B cell (primary cell): ENCODE measurements at regions not wholly inside any gene's neighbourhood (a gene's known extent, or its start where the extent isn't known, plus 50 kb on each side); places are given as distances from the start of the nearest gene placed in this dataset.

Experiments used
- ATAC-seq: fragments of 200-7000 bp; cut with Tn5 transposase; one replicate; pipeline ENCODE4 v1.10.0; 2021; ENCODE audit warnings: low read depth, mild to moderate bottlenecking, moderate number of reproducible peaks, moderate library complexity
- CTCF ChIA-PET: fragments of 350-600 bp; sonication (Branson Sonifier 250); formaldehyde crosslinking; loops from one replicate; lab custom pipeline; 2021; ENCODE audit warnings: antibody characterized with exemption, inconsistent platforms; lab: Charles Lee
- POLR2A ChIA-PET: fragments of 350-600 bp; sonication (Branson Sonifier 250); formaldehyde crosslinking; loops from one replicate; lab custom pipeline; 2021; ENCODE audit warnings: antibody characterized with exemption; lab: Charles Lee
- DNase-seq: peaks from one replicate; pipeline ENCODE4 v3.0.0; 2013
- H2AFZ ChIP-seq: 2 replicates; pipeline ENCODE4 v1.6.1; 2012; ENCODE audit warnings: mild to moderate bottlenecking, low read depth, low read length; ENCODE audit not compliant: insufficient read depth, poor library complexity, severe bottlenecking
- H3K27ac ChIP-seq, 2 donors: 1 replicate in 1 of 2; 2 replicates in 1 of 2; pipeline ENCODE4 v1.5.1; 2012 to 2013; ENCODE audit warnings: low read length in 2 of 2, mild to moderate bottlenecking in 2 of 2, moderate library complexity in 1 of 2
- H3K27me3 ChIP-seq, 4 experiments: fragments of 200-600 bp in 1 of 4; sonication (generic) in 1 of 4; replicated peaks in 1 of 4; 1 replicate in 2 of 4; 2 replicates in 2 of 4; pipeline versions ENCODE4 v1.6.1 to v1.7.0; 2013 to 2016; ENCODE audit warnings: low read length in 3 of 4, mild to moderate bottlenecking in 2 of 4, mixed read lengths in 1 of 4, moderate library complexity in 1 of 4; ENCODE audit not compliant: insufficient read depth in 4 of 4, control insufficient read depth in 3 of 4; ENCODE audit errors: control extremely low read depth in 1 of 4
- H3K36me3 ChIP-seq, 2 experiments: replicated peaks in 1 of 2; 1 replicate in 1 of 2; 2 replicates in 1 of 2; pipeline versions ENCODE4 v1.6.1 to v1.7.1; 2013; ENCODE audit warnings: low read length in 1 of 2; ENCODE audit not compliant: insufficient read depth in 2 of 2, control insufficient read depth in 1 of 2; ENCODE audit errors: control extremely low read depth in 1 of 2, extremely low read depth in 1 of 2
- H3K4me1 ChIP-seq, 2 donors: fragments of 200-600 bp in 1 of 2; sonication (generic) in 1 of 2; 1 replicate in 1 of 2; 2 replicates in 1 of 2; pipeline versions ENCODE4 v1.5.1 to v1.6.1; 2013 to 2017; ENCODE audit warnings: low read length in 2 of 2; ENCODE audit not compliant: control insufficient read depth in 2 of 2, insufficient read depth in 2 of 2
- H3K4me2 ChIP-seq: replicated peaks from 2 replicates; pipeline ENCODE3; 2012; ENCODE audit warnings: mild to moderate bottlenecking, low read depth, low read length; ENCODE audit not compliant: poor library complexity, severe bottlenecking
- H3K4me3 ChIP-seq, 5 experiments: fragments of 200-600 bp in 1 of 5; sonication (generic) in 1 of 5; 1 replicate in 3 of 5; 2 replicates in 2 of 5; pipeline versions ENCODE4 v1.5.1 to v1.7.0; 2011 to 2016; ENCODE audit warnings: low read length in 4 of 5, mild to moderate bottlenecking in 4 of 5, low read depth in 2 of 5, control low read depth in 1 of 5, moderate library complexity in 1 of 5; ENCODE audit not compliant: insufficient read depth in 1 of 5; ENCODE audit errors: control extremely low read depth in 1 of 5, extremely low read depth in 1 of 5
- H3K79me2 ChIP-seq: fragments of 200-600 bp; sonication (generic); one replicate; pipeline ENCODE4 v1.6.0; 2016; ENCODE audit warnings: low read length; ENCODE audit not compliant: control insufficient read depth, insufficient read depth
- H3K9ac ChIP-seq: fragments of 200-600 bp; sonication (generic); 2 replicates; pipeline ENCODE4 v1.6.1; 2017; ENCODE audit warnings: mild to moderate bottlenecking, low read length, moderate library complexity
- H3K9me3 ChIP-seq, 3 donors: one replicate each; pipeline versions ENCODE4 v1.6.1 to v1.7.1; 2013; ENCODE audit warnings: low read length in 2 of 3; ENCODE audit not compliant: control insufficient read depth in 2 of 3, insufficient read depth in 1 of 3; ENCODE audit errors: control extremely low read depth in 1 of 3
- H4K20me1 ChIP-seq: 2 replicates; pipeline ENCODE4 v1.6.0; 2012; ENCODE audit warnings: mild to moderate bottlenecking, low read length; ENCODE audit not compliant: insufficient read depth, control insufficient read depth, poor library complexity, severe bottlenecking
- H3K27ac Mint-ChIP-seq: one replicate; pipeline ENCODE4 v1.8.0; 2021; ENCODE audit warnings: mixed read lengths
- H3K27me3 Mint-ChIP-seq: one replicate; pipeline ENCODE4 v1.8.0; 2021; ENCODE audit warnings: mixed read lengths
- H3K4me1 Mint-ChIP-seq: one replicate; pipeline ENCODE4 v1.8.0; 2021; ENCODE audit warnings: mixed read lengths
- H3K4me3 Mint-ChIP-seq: one replicate; pipeline ENCODE4 v1.8.0; 2021; ENCODE audit warnings: mixed read lengths
- H3K9me3 Mint-ChIP-seq: one replicate; pipeline ENCODE4 v1.8.0; 2022; ENCODE audit warnings: mixed read lengths; ENCODE audit not compliant: insufficient read depth
- CTCF ChIP-seq: fragments of 200-600 bp; IDR thresholded peaks from one replicate; pipeline ENCODE4 v1.8.0; 2022; ENCODE audit warnings: antibody characterized with exemption, mild to moderate bottlenecking
- EZH2 ChIP-seq: IDR thresholded peaks from 2 replicates; pipeline ENCODE4 v1.6.1; 2012; ENCODE audit warnings: borderline replicate concordance, low read depth, mild to moderate bottlenecking, moderate library complexity, low read length; ENCODE audit not compliant: insufficient read depth, poor library complexity, severe bottlenecking
- WGBS: methylation state at CpG from one replicate; pipeline ENCODE4 v1.1.5; 2013; ENCODE audit warnings: missing lambda C conversion rate; ENCODE audit not compliant: insufficient coverage; 5-methylcytosine and 5-hydroxymethylcytosine counted together
- intact Hi-C: fragments of 100-400 bp; cut with micrococcal nuclease; formaldehyde crosslinking; loops from one replicate; pipeline ENCODE4 v1.10.0; 2022

GRCh38 chr11:70882716-70883085 lies 369.7 kb downstream of the SHANK2 start:
- Histone ChIP-seq H3K27me3 (no peaks in the 10 kb centered on the region), H3K9me3 (peaks cover 0 to 6% (median 0%) of the 10 kb centered on the region in 3 donors), H3K27ac (no peak overlapping the region), H3K4me3 (no peak overlapping the region), H3K4me1 (no peaks in the 10 kb centered on the region), H3K79me2 (no peaks in the 10 kb centered on the region), H2AFZ (no peak overlapping the region), H3K4me2 (no peak overlapping the region), H3K9ac (no peak overlapping the region), H4K20me1 (no peaks in the 10 kb centered on the region), H3K36me3 (no peaks in the 10 kb centered on the region)
- Mint-ChIP-seq H3K27ac (no peak overlapping the region), H3K9me3 (no peaks in the 10 kb centered on the region), H3K4me3 (no peak overlapping the region), H3K4me1 (no peaks in the 10 kb centered on the region), H3K27me3 (peaks cover 4% of the 10 kb centered on the region)
- ChIA-PET POLR2A (no interaction called here), CTCF (no interaction called here)
- no peak for TF ChIP-seq CTCF
- TF ChIP-seq EZH2: no peak
- ATAC-seq (no peak), DNase-seq (no peak)
- WGBS: 85% methylated on average over 9 of the region's 9 CpGs
- intact Hi-C loops: no loop called here

GRCh38 chr11:70883323-70883940 lies 368.9 kb downstream of the SHANK2 start:
- intact Hi-C loops: no loop called here
- H3K4me2 ChIP-seq: no peak overlapping the region
- Mint-ChIP-seq H3K4me3 (no peak overlapping the region), H3K27ac (no peak overlapping the region), H3K4me1 (no peaks in the 10 kb centered on the region), H3K9me3 (no peaks in the 10 kb centered on the region), H3K27me3 (peaks cover 3% of the 10 kb centered on the region)
- H2AFZ ChIP-seq: no peak overlapping the region
- no peak overlapping the region for H3K27ac ChIP-seq
- H4K20me1 ChIP-seq: no peaks in the 10 kb centered on the region
- CTCF ChIA-PET: no interaction called here
- TF ChIP-seq EZH2: no peak
- TF ChIP-seq CTCF: no peak
- no peak for DNase-seq
- no peaks in the 10 kb centered on the region for H3K4me1 ChIP-seq
- no peaks in the 10 kb centered on the region for H3K36me3 ChIP-seq
- POLR2A ChIA-PET: no interaction called here
- H3K9me3 ChIP-seq: peaks cover 0 to 6% (median 0%) of the 10 kb centered on the region in 3 donors
- ATAC-seq: no peak
- no peaks in the 10 kb centered on the region for H3K79me2 ChIP-seq
- 89% methylated on average over 9 of the region's 11 CpGs for WGBS
- no peak overlapping the region for H3K9ac ChIP-seq
- H3K4me3 ChIP-seq: no peak overlapping the region
- H3K27me3 ChIP-seq: no peaks in the 10 kb centered on the region
